C4-2B (cell line): ENCODE measurements at regions not wholly inside any gene's neighbourhood (a gene's known extent, or its start where the extent isn't known, plus 50 kb on each side); places are given as distances from the start of the nearest gene placed in this dataset.

Experiments
- CTCF ChIP-seq: fragments of 450-650 bp; conservative IDR thresholded peaks from 2 replicates; pipeline ENCODE4 v1.5.1; 2017; ENCODE audit warnings: mild to moderate bottlenecking
- ZFX ChIP-seq: fragments of 450-650 bp; IDR thresholded peaks from 2 replicates; pipeline ENCODE4 v1.6.1; 2017

- TF ChIP-seq CTCF, result no peak
- TF ChIP-seq ZFX, result no peak
Measured at GRCh38 chr21:36207577-36208320, 51.1 kb downstream of the DOP1B start.
